PC-3 (cell line): ENCODE measurements at regions not wholly inside any gene's neighbourhood (a gene's known extent, or its start where the extent isn't known, plus 50 kb on each side); places are given as distances from the start of the nearest gene placed in this dataset.

Experiments
- ATAC-seq: fragments of 200-7000 bp; cut with Tn5 transposase; 2 replicates; pipeline ENCODE4 v1.9.1; 2020; ENCODE audit warnings: mild to moderate bottlenecking, moderate library complexity
- BruUV-seq: library from RNA; stranded (reverse); fragments of 400-500 nt; replicated peaks from 2 replicates; lab custom pipeline; 2021; lab: Mats Ljungman, UMichigan
- CTCF ChIA-PET: fragments of 300-600 bp; sonication (Branson Sonifier 250); formaldehyde crosslinking; loops from one replicate; lab custom pipeline; 2022; ENCODE audit warnings: antibody characterized with exemption; lab: Charles Lee
- POLR2A ChIA-PET: fragments of 300-600 bp; sonication (Branson Sonifier 250); formaldehyde crosslinking; loops from one replicate; lab custom pipeline; 2022; ENCODE audit warnings: antibody characterized with exemption; ENCODE audit not compliant: unreplicated experiment; lab: Charles Lee
- DNase-seq: peaks from one replicate; pipeline ENCODE4 v3.0.0-alpha.2; 2015
- H2AFZ ChIP-seq: fragments of 300-600 bp; sonication (generic); 2 replicates; pipeline ENCODE4 v1.6.0; 2016; ENCODE audit warnings: antibody characterized with exemption, low read length
- H3F3A ChIP-seq: fragments of 300-600 bp; sonication (generic); one replicate; pipeline ENCODE4 v1.6.0; 2017; ENCODE audit warnings: antibody characterized with exemption, low read length, control low read depth, mild to moderate bottlenecking; ENCODE audit not compliant: unreplicated experiment
- H3K27ac ChIP-seq: fragments of 300-600 bp; sonication (generic); 2 replicates; pipeline ENCODE4 v1.5.1; 2016; ENCODE audit warnings: mild to moderate bottlenecking, low read length
- H3K27me3 ChIP-seq: fragments of 300-600 bp; sonication (generic); 2 replicates; pipeline ENCODE4 v1.6.1; 2016; ENCODE audit warnings: low read length, mixed read lengths
- H3K36me3 ChIP-seq: fragments of 300-600 bp; sonication (generic); 2 replicates; pipeline ENCODE4 v1.6.1; 2016; ENCODE audit warnings: low read depth, mixed run types, low read length, mixed read lengths
- H3K4me1 ChIP-seq: fragments of 300-600 bp; sonication (generic); 2 replicates; pipeline ENCODE4 v1.5.1; 2016; ENCODE audit warnings: low read length; ENCODE audit not compliant: insufficient read depth
- H3K4me2 ChIP-seq: fragments of 300-600 bp; sonication (generic); 2 replicates; pipeline ENCODE4 v1.6.0; 2016; ENCODE audit warnings: low read length
- H3K4me3 ChIP-seq: fragments of 300-600 bp; sonication (generic); 2 replicates; pipeline ENCODE4 v1.5.1; 2016; ENCODE audit warnings: mild to moderate bottlenecking, low read length, mixed read lengths
- H3K79me2 ChIP-seq: fragments of 300-600 bp; sonication (generic); 2 replicates; pipeline ENCODE4 v1.6.1; 2017; ENCODE audit warnings: low read length, mixed read lengths
- H3K9ac ChIP-seq: fragments of 300-600 bp; sonication (generic); 2 replicates; pipeline ENCODE4 v1.6.0; 2016; ENCODE audit warnings: mild to moderate bottlenecking, low read length
- H3K9me2 ChIP-seq: fragments of 300-600 bp; sonication (generic); replicated peaks from 2 replicates; pipeline ENCODE4 v1.6.1; 2016; ENCODE audit warnings: mixed run types, low read length, mixed read lengths
- H3K9me3 ChIP-seq: fragments of 300-600 bp; sonication (generic); 2 replicates; pipeline ENCODE4 v1.6.1; 2016; ENCODE audit warnings: low read length, mixed read lengths
- H4K20me1 ChIP-seq: fragments of 300-600 bp; sonication (generic); 2 replicates; pipeline ENCODE4 v1.6.1; 2016; ENCODE audit warnings: low read length, mixed read lengths
- CTCF ChIP-seq: fragments of 300-600 bp; sonication (generic); conservative IDR thresholded peaks from 2 replicates; pipeline ENCODE4 v1.5.1; 2017; ENCODE audit warnings: antibody characterized with exemption, low read depth, mild to moderate bottlenecking, low read length
- EZH2 ChIP-seq: fragments of 300-600 bp; sonication (generic); IDR thresholded peaks from one replicate; pipeline ENCODE4 v1.6.1; 2017; ENCODE audit warnings: antibody characterized with exemption, mild to moderate bottlenecking, low read length; ENCODE audit not compliant: unreplicated experiment
- EZH2phosphoT487 ChIP-seq: fragments of 300-600 bp; sonication (generic); IDR thresholded peaks from 2 replicates; pipeline ENCODE4 v1.6.1; 2018; ENCODE audit warnings: mild to moderate bottlenecking, antibody characterized with exemption, low read length, borderline replicate concordance
- intact Hi-C: fragments of 100-400 bp; cut with micrococcal nuclease; formaldehyde crosslinking; loops from 2 replicates; pipeline ENCODE4 v1.9.0; 2023

GRCh38 chr14:90458536-90458935, 61.7 kb downstream of the CALM1 start:
- H3K79me2 ChIP-seq: no peaks in the 10 kb centered on the region
- ATAC-seq: 0 out of 2 replicates have a peak, but pooled peaks have one; percentile 7
- H3K36me3 ChIP-seq: no peaks in the 10 kb centered on the region
- peaks cover 5% of the 10 kb centered on the region; the same call in 1 of the 2 replicates for H3K27me3 ChIP-seq
- no peaks in the 10 kb centered on the region for H3K9me3 ChIP-seq
- TF ChIP-seq EZH2 (no peak), CTCF (no peak), EZH2phosphoT487 (no peak)
- BruUV-seq: no TSS peak
- H4K20me1 ChIP-seq: no peaks in the 10 kb centered on the region
- no peaks in the 10 kb centered on the region for H3F3A ChIP-seq
- DNase-seq: no peak
- POLR2A ChIA-PET: interaction anchor here (0.6 to 0.7 kb wide), 3 partner anchors 30 to 106 kb away, joined by 3 to 6 read pairs (median 4); no protein-coding TSS in a partner anchor
- no peaks in the 10 kb centered on the region for H3K4me1 ChIP-seq
- H3K4me2 ChIP-seq: no peak overlapping the region
- no peak overlapping the region for H2AFZ ChIP-seq
- H3K9me2 ChIP-seq: no peaks in the 10 kb centered on the region
- CTCF ChIA-PET: interaction anchor here (1.6 kb wide), 1 partner anchor 59 kb away, joined by 7 read pairs; no protein-coding TSS in a partner anchor
- H3K4me3 ChIP-seq: no peak overlapping the region
- H3K9ac ChIP-seq: no peak overlapping the region
- no peak overlapping the region for H3K27ac ChIP-seq
- intact Hi-C loops: loop anchor here (10.0 kb wide), 1 partner anchor 736 kb away; no protein-coding TSS in a partner anchor

GRCh38 chr14:90460136-90460535, 63.3 kb downstream of the CALM1 start:
- POLR2A ChIA-PET: no interaction called here
- H3K4me2 ChIP-seq: no peak overlapping the region
- DNase-seq (no peak), ATAC-seq (no peak)
- H3K4me1 ChIP-seq: no peaks in the 10 kb centered on the region
- H2AFZ ChIP-seq: no peak overlapping the region
- BruUV-seq: no TSS peak
- H3F3A ChIP-seq: no peaks in the 10 kb centered on the region
- intact Hi-C loops: no loop called here
- H3K27ac ChIP-seq: no peak overlapping the region
- no peak for TF ChIP-seq EZH2
- no peak for TF ChIP-seq CTCF
- CTCF ChIA-PET: no interaction called here
- no peaks in the 10 kb centered on the region for H3K79me2 ChIP-seq
- no peak overlapping the region for H3K9ac ChIP-seq
- H4K20me1 ChIP-seq: no peaks in the 10 kb centered on the region
- no peaks in the 10 kb centered on the region for H3K9me2 ChIP-seq
- no peaks in the 10 kb centered on the region for H3K9me3 ChIP-seq
- no peak overlapping the region for H3K4me3 ChIP-seq
- H3K27me3 ChIP-seq: peaks cover 5% of the 10 kb centered on the region; the same call in 1 of the 2 replicates
- no peaks in the 10 kb centered on the region for H3K36me3 ChIP-seq

- no peak for TF ChIP-seq EZH2
- TF ChIP-seq CTCF: peak; percentile 31; the same call in 1 of the 2 replicates
- TF ChIP-seq EZH2phosphoT487: no peak
- H3K4me1 ChIP-seq: no peaks in the 10 kb centered on the region
- no peaks in the 10 kb centered on the region for H4K20me1 ChIP-seq
- no peaks in the 10 kb centered on the region for H3F3A ChIP-seq
- no peak overlapping the region for H3K9ac ChIP-seq
- no peak overlapping the region for H3K4me3 ChIP-seq
- no peaks in the 10 kb centered on the region for H3K79me2 ChIP-seq
- intact Hi-C loops: no loop called here
- POLR2A ChIA-PET: no interaction called here
- no TSS peak for BruUV-seq
- H2AFZ ChIP-seq: no peak overlapping the region
- no peaks in the 10 kb centered on the region for H3K9me2 ChIP-seq
- DNase-seq (peak; percentile 16), ATAC-seq (no peak; the same call in 1 of the 2 replicates)
- peaks cover 5% of the 10 kb centered on the region; the same call in 1 of the 2 replicates for H3K27me3 ChIP-seq
- no peak overlapping the region for H3K4me2 ChIP-seq
- no peaks in the 10 kb centered on the region for H3K36me3 ChIP-seq
- no peaks in the 10 kb centered on the region for H3K9me3 ChIP-seq
- CTCF ChIA-PET: interaction anchor here (0.7 kb wide), 1 partner anchor 109 kb away, joined by 3 read pairs; no protein-coding TSS in a partner anchor
- H3K27ac ChIP-seq: no peak overlapping the region
These were observed 64.6 kb downstream of the CALM1 start for GRCh38 chr14:90461425-90461824.
